ENCODE measurements at regions not wholly inside any gene's neighbourhood (a gene's known extent, or its start where the extent isn't known, plus 50 kb on each side); places are given as distances from the start of the nearest gene placed in this dataset.

DNA sequence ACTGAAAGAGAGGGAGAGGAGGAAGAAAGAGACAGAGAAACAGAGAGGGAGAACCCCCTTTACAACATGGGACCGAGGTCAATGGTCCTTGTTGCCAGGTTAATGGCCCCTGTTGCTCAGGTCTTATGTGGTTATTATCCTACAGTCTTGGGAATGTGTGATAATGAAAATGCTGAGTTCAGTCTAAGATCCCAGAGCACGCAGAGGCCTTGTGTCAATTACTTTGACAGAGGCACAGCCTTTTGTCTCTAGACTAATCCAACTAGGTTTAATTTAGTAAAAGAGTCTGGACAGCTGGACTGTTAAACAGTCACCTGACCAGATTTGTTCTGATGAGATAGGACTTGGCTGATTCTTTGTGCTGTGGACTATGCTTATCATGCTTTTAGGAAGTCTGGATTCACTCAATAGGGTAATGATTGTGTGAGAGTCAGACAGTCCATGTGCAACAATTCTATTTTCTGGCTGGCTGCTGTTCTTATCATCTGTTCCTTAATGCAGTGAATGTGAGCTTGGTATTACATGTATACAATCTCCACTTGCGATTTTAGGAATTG is 157.4 kb upstream of the MAGI2 start:
- TF ChIP-seq CEBPB (IDR thresholded peaks at IDR 0.05), result no peak
- no peak for TF ChIP-seq ZBTB7A (IDR thresholded peaks at IDR 0.05; ENCODE audit: low read depth)
- no peak for TF ChIP-seq EP300 (IDR thresholded peaks at IDR 0.05; ENCODE audit: borderline replicate concordance)
- TF ChIP-seq, protein P1, sequence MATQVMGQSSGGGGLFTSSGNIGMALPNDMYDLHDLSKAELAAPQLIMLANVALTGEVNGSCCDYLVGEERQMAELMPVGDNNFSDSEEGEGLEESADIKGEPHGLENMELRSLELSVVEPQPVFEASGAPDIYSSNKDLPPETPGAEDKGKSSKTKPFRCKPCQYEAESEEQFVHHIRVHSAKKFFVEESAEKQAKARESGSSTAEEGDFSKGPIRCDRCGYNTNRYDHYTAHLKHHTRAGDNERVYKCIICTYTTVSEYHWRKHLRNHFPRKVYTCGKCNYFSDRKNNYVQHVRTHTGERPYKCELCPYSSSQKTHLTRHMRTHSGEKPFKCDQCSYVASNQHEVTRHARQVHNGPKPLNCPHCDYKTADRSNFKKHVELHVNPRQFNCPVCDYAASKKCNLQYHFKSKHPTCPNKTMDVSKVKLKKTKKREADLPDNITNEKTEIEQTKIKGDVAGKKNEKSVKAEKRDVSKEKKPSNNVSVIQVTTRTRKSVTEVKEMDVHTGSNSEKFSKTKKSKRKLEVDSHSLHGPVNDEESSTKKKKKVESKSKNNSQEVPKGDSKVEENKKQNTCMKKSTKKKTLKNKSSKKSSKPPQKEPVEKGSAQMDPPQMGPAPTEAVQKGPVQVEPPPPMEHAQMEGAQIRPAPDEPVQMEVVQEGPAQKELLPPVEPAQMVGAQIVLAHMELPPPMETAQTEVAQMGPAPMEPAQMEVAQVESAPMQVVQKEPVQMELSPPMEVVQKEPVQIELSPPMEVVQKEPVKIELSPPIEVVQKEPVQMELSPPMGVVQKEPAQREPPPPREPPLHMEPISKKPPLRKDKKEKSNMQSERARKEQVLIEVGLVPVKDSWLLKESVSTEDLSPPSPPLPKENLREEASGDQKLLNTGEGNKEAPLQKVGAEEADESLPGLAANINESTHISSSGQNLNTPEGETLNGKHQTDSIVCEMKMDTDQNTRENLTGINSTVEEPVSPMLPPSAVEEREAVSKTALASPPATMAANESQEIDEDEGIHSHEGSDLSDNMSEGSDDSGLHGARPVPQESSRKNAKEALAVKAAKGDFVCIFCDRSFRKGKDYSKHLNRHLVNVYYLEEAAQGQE (IDR thresholded peaks at IDR 0.05; ENCODE audit: low read depth), result no peak
- no peak for TF ChIP-seq RAD21 (IDR thresholded peaks at IDR 0.05; ENCODE audit: low read depth)
- TF ChIP-seq CREB1 (IDR thresholded peaks at IDR 0.05; ENCODE audit: low read depth), result no peak
- no peak for TF ChIP-seq TAF1 (IDR thresholded peaks at IDR 0.05; ENCODE audit: low read depth)
- TF ChIP-seq, protein P2, sequence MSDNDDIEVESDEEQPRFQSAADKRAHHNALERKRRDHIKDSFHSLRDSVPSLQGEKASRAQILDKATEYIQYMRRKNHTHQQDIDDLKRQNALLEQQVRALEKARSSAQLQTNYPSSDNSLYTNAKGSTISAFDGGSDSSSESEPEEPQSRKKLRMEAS (IDR thresholded peaks at IDR 0.05), result no peak
- TF ChIP-seq TCF12 (IDR thresholded peaks at IDR 0.05; ENCODE audit: low read depth), result no peak
- TF ChIP-seq, protein P3, sequence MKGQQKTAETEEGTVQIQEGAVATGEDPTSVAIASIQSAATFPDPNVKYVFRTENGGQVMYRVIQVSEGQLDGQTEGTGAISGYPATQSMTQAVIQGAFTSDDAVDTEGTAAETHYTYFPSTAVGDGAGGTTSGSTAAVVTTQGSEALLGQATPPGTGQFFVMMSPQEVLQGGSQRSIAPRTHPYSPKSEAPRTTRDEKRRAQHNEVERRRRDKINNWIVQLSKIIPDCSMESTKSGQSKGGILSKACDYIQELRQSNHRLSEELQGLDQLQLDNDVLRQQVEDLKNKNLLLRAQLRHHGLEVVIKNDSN (IDR thresholded peaks at IDR 0.05), result no peak
- TF ChIP-seq YY1 (IDR thresholded peaks at IDR 0.05; ENCODE audit: low read depth), result no peak
- TF ChIP-seq NFIC (IDR thresholded peaks at IDR 0.05), result no peak
- TF ChIP-seq FOXM1 (IDR thresholded peaks at IDR 0.05; ENCODE audit: borderline replicate concordance, low read depth), result no peak
- TF ChIP-seq TEAD4 (IDR thresholded peaks at IDR 0.05), result no peak

Measured in Ishikawa (cell line).